HUES6 (cell line): ENCODE measurements at regions not wholly inside any gene's neighbourhood (a gene's known extent, or its start where the extent isn't known, plus 50 kb on each side); places are given as distances from the start of the nearest gene placed in this dataset.
A peak's percentile ranks its signal among the peaks of the same experiment; 100 is the strongest.
"Not testable (repeated sequence)": the region's sequence is repeated elsewhere in the genome, so short reads cannot be mapped to it uniquely, and the experiment has no call there.

Experiments used
- H3K27ac ChIP-seq: 2 replicates; pipeline ENCODE4 v1.7.0; 2013; ENCODE audit warnings: low read depth, mild to moderate bottlenecking, low read length, inconsistent platforms
- H3K27me3 ChIP-seq: 2 replicates; pipeline ENCODE4 v1.6.1; 2013; ENCODE audit warnings: low read length; ENCODE audit not compliant: control insufficient read depth, insufficient read depth
- H3K36me3 ChIP-seq: 2 replicates; pipeline ENCODE4 v1.6.1; 2013; ENCODE audit warnings: low read length; ENCODE audit not compliant: control insufficient read depth, insufficient read depth
- H3K4me1 ChIP-seq: 2 replicates; pipeline ENCODE4 v1.6.1; 2013; ENCODE audit warnings: low read length; ENCODE audit not compliant: control insufficient read depth, insufficient read depth
- H3K4me3 ChIP-seq: 2 replicates; pipeline ENCODE4 v1.5.1; 2013; ENCODE audit warnings: low read depth, low read length
- H3K9ac ChIP-seq: one replicate; pipeline ENCODE4 v1.6.1; 2013; ENCODE audit warnings: mild to moderate bottlenecking, low read length
- H3K9me3 ChIP-seq: 2 replicates; pipeline ENCODE4 v1.6.1; 2013; ENCODE audit warnings: low read depth, low read length; ENCODE audit not compliant: control insufficient read depth, insufficient read depth

- Histone ChIP-seq H3K4me3 (no peak overlapping the region), H3K36me3 (no peaks in the 10 kb centered on the region), H3K9ac (no peak overlapping the region), H3K4me1 (no peaks in the 10 kb centered on the region), H3K27me3 (no peaks in the 10 kb centered on the region), H3K9me3 (peaks cover 6% of the 10 kb centered on the region), H3K27ac (no peak overlapping the region)
Measured at GRCh38 chr5:157986431-157986990, 127.6 kb upstream of the CLINT1 start.

GRCh38 chr5:157984611-157985010, 125.7 kb upstream of the CLINT1 start:
- no peak overlapping the region for H3K4me3 ChIP-seq
- no peak overlapping the region for H3K9ac ChIP-seq
- no peaks in the 10 kb centered on the region for H3K4me1 ChIP-seq
- no peaks in the 10 kb centered on the region for H3K27me3 ChIP-seq
- no peaks in the 10 kb centered on the region for H3K36me3 ChIP-seq
- H3K9me3 ChIP-seq: peaks cover 6% of the 10 kb centered on the region
- H3K27ac ChIP-seq: no peak overlapping the region

GRCh38 chr5:157983906-157984551, 125.1 kb upstream of the CLINT1 start:
- no peaks in the 10 kb centered on the region for H3K4me1 ChIP-seq
- H3K9ac ChIP-seq: no peak overlapping the region
- H3K36me3 ChIP-seq: no peaks in the 10 kb centered on the region
- no peak overlapping the region for H3K4me3 ChIP-seq
- no peak overlapping the region for H3K27ac ChIP-seq
- peaks cover 6% of the 10 kb centered on the region for H3K9me3 ChIP-seq
- no peaks in the 10 kb centered on the region for H3K27me3 ChIP-seq

- Histone ChIP-seq H3K27ac (no peak overlapping the region), H3K4me1 (no peaks in the 10 kb centered on the region), H3K9ac (no peak overlapping the region), H3K4me3 (no peak overlapping the region), H3K27me3 (no peaks in the 10 kb centered on the region), H3K36me3 (no peaks in the 10 kb centered on the region), H3K9me3 (no peaks in the 10 kb centered on the region)
Measured at GRCh38 chr5:157978061-157978460, 119.1 kb upstream of the CLINT1 start.

- Histone ChIP-seq H3K36me3 (no peaks in the 10 kb centered on the region), H3K4me1 (peaks cover 9% of the 10 kb centered on the region), H3K9me3 (no peaks in the 10 kb centered on the region), H3K4me3 (no peak overlapping the region), H3K27ac (no peak overlapping the region), H3K9ac (no peak overlapping the region), H3K27me3 (no peaks in the 10 kb centered on the region)
Measured at GRCh38 chr5:157976429-157976828, 117.5 kb upstream of the CLINT1 start.

GRCh38 chr5:157972579-157972978, 113.6 kb upstream of the CLINT1 start:
- no peaks in the 10 kb centered on the region for H3K27me3 ChIP-seq
- H3K27ac ChIP-seq: no peak overlapping the region
- no peaks in the 10 kb centered on the region for H3K9me3 ChIP-seq
- no peaks in the 10 kb centered on the region for H3K36me3 ChIP-seq
- no peak overlapping the region for H3K4me3 ChIP-seq
- no peak overlapping the region for H3K9ac ChIP-seq
- H3K4me1 ChIP-seq: peaks cover 13% of the 10 kb centered on the region

GRCh38 chr5:157971571-157972216, 112.7 kb upstream of the CLINT1 start:
- no peak overlapping the region for H3K4me3 ChIP-seq
- no peaks in the 10 kb centered on the region for H3K27me3 ChIP-seq
- no peak overlapping the region for H3K9ac ChIP-seq
- H3K27ac ChIP-seq: no peak overlapping the region
- H3K36me3 ChIP-seq: no peaks in the 10 kb centered on the region
- peaks cover 18% of the 10 kb centered on the region for H3K4me1 ChIP-seq
- no peaks in the 10 kb centered on the region for H3K9me3 ChIP-seq

- H3K27me3 ChIP-seq, H3K4me3 ChIP-seq, H3K9me3 ChIP-seq: not testable (repeated sequence)
Measured at GRCh38 chr5:157968570-157968969, 109.6 kb upstream of the CLINT1 start.

GRCh38 chr5:157965989-157966388, 107.0 kb upstream of the CLINT1 start:
- H3K36me3 ChIP-seq: no peaks in the 10 kb centered on the region
- no peaks in the 10 kb centered on the region for H3K9me3 ChIP-seq
- H3K27me3 ChIP-seq: no peaks in the 10 kb centered on the region
- peak overlapping the region; percentile 80; the same call in 1 of the 2 replicates for H3K27ac ChIP-seq
- H3K4me1 ChIP-seq: peaks cover 26% of the 10 kb centered on the region
- peak overlapping the region; percentile 61 for H3K9ac ChIP-seq
- H3K4me3 ChIP-seq: no peak overlapping the region

More at GRCh38 chr5:157968570-157968969, 109.6 kb upstream of the CLINT1 start:
- H3K9ac ChIP-seq, H3K27ac ChIP-seq, H3K36me3 ChIP-seq: not testable (repeated sequence)
- H3K4me1 ChIP-seq: peaks cover 36% of the 10 kb centered on the region

GRCh38 chr5:157965040-157965678, 106.2 kb upstream of the CLINT1 start:
- no peaks in the 10 kb centered on the region for H3K36me3 ChIP-seq
- H3K27me3 ChIP-seq: no peaks in the 10 kb centered on the region
- no peak overlapping the region for H3K4me3 ChIP-seq
- H3K9me3 ChIP-seq: no peaks in the 10 kb centered on the region
- H3K9ac ChIP-seq: peak overlapping the region; percentile 61
- peaks cover 28% of the 10 kb centered on the region for H3K4me1 ChIP-seq
- H3K27ac ChIP-seq: peak overlapping the region; percentile 80

GRCh38 chr5:157963761-157964160, 104.8 kb upstream of the CLINT1 start:
- Histone ChIP-seq H3K27ac (no peak overlapping the region), H3K4me3 (no peak overlapping the region), H3K36me3 (no peaks in the 10 kb centered on the region), H3K27me3 (no peaks in the 10 kb centered on the region), H3K9ac (no peak overlapping the region), H3K4me1 (peaks cover 34% of the 10 kb centered on the region), H3K9me3 (no peaks in the 10 kb centered on the region)
